SKM-1 treated with dmso at 0.1 percent for 144 hours (cell line): ENCODE measurements at regions not wholly inside any gene's neighbourhood (a gene's known extent, or its start where the extent isn't known, plus 50 kb on each side); places are given as distances from the start of the nearest gene placed in this dataset.
"Not testable (repeated sequence)": the region's sequence is repeated elsewhere in the genome, so short reads cannot be mapped to it uniquely, and the experiment has no call there.

Source experiments
- DNase-seq: peaks from one replicate; lab custom pipeline; 2025; ENCODE audit not compliant: unreplicated experiment; lab: John Stamatoyannopoulos, UW

GRCh38 chr2:111282162-111282561 is 161.4 kb downstream of the BCL2L11 start:
- not testable (repeated sequence) for DNase-seq

GRCh38 chr2:111287646-111288568 is 167.2 kb downstream of the BCL2L11 start:
- DNase-seq, result not testable (repeated sequence)

- DNase-seq, result not testable (repeated sequence)
These were observed 169.7 kb downstream of the BCL2L11 start for GRCh38 chr2:111290370-111290769.

- not testable (repeated sequence) for DNase-seq
These were observed 170.9 kb downstream of the BCL2L11 start for GRCh38 chr2:111291566-111291965.

- DNase-seq, result not testable (repeated sequence)
These were observed 171.7 kb downstream of the BCL2L11 start for GRCh38 chr2:111292232-111292968.

GRCh38 chr2:111294699-111295098 is 174.0 kb downstream of the BCL2L11 start:
- DNase-seq, result not testable (repeated sequence)

GRCh38 chr2:111296122-111296804 is 175.5 kb downstream of the BCL2L11 start:
- not testable (repeated sequence) for DNase-seq

GRCh38 chr2:111297128-111297527 is 176.4 kb downstream of the BCL2L11 start:
- DNase-seq, result not testable (repeated sequence)

GRCh38 chr2:111298927-111299326 is 178.2 kb downstream of the BCL2L11 start:
- not testable (repeated sequence) for DNase-seq

GRCh38 chr2:111299635-111300034 is 178.9 kb downstream of the BCL2L11 start:
- not testable (repeated sequence) for DNase-seq

GRCh38 chr2:111301677-111302076 is 181.0 kb downstream of the BCL2L11 start:
- not testable (repeated sequence) for DNase-seq

- DNase-seq, result not testable (repeated sequence)
These were observed 181.9 kb downstream of the BCL2L11 start for GRCh38 chr2:111302397-111303218.

- not testable (repeated sequence) for DNase-seq
These were observed 186.6 kb downstream of the BCL2L11 start for GRCh38 chr2:111307302-111307701.

GRCh38 chr2:111309231-111310075 is 188.7 kb downstream of the BCL2L11 start:
- not testable (repeated sequence) for DNase-seq

- DNase-seq, result not testable (repeated sequence)
These were observed 189.7 kb downstream of the BCL2L11 start for GRCh38 chr2:111310395-111310794.

GRCh38 chr2:111311568-111311967 is 190.9 kb downstream of the BCL2L11 start:
- DNase-seq, result not testable (repeated sequence)

- DNase-seq, result not testable (repeated sequence)
These were observed 192.3 kb downstream of the BCL2L11 start for GRCh38 chr2:111312897-111313607.

- not testable (repeated sequence) for DNase-seq
These were observed 193.0 kb downstream of the BCL2L11 start for GRCh38 chr2:111313711-111314110.
